ENCODE measurements at regions not wholly inside any gene's neighbourhood (a gene's known extent, or its start where the extent isn't known, plus 50 kb on each side); places are given as distances from the start of the nearest gene placed in this dataset.

DNA sequence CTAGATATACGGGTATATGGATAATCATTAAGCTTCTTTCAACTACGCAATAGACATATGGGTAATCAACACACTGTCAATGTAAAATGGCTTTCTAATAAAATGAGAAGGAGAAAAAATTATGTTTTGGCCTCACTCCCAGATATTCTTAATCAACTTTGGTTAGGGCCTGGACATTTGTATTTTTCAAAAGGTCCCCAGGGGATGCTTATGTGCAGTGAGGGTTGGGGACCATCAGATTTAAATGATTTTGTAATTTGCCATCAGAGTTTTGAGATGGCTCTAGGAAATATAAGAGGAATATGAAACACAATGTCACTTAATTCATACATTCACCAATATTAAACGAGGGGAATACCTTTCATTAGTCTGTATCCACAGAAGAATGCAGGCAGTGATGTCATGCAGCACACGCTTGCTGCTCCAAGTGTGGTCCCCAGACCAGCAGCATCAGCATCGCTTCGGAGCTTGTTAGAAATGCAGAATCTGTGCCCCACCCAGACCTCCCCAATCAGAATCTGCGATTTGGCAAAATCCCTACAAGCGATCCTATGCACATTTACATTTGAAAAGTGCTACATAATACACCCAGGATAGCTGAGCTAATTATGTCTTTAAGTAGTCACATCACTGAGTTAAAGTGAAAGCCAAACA lies 75.1 kb downstream of the INHBA start:
- no peak overlapping the region for H2AK5ac ChIP-seq (ENCODE audit: insufficient read length, low read length)
- Mint-ChIP-seq H3K27me3 (ENCODE audit: low read depth) (no peaks in the 10 kb centered on the region), H3K4me1 (peaks cover 64 to 65% of the 10 kb centered on the region in 2 experiments), H3K27ac (no peak overlapping the region; a peak in 2 of 7 replicates), H3K4me3 (no peak overlapping the region; a peak in 1 of 5 replicates), H3K9me3 (peaks cover 0 to 2% of the 10 kb centered on the region in 2 experiments; a peak in 4 of 5 replicates), H3K36me3 (ENCODE audit: insufficient read depth in 1 of 3, low read depth in 3 of 3) (peaks cover 0 to 4% (median 3%) of the 10 kb centered on the region in 3 experiments; a peak in 3 of 7 replicates)
- no peaks in the 10 kb centered on the region for H3K23me2 ChIP-seq (ENCODE audit: insufficient read length, low read depth, low read length, poor library complexity, severe bottlenecking)
- no peak overlapping the region for H2AFZ ChIP-seq (ENCODE audit: low read length)
- H3K14ac ChIP-seq (ENCODE audit: insufficient read depth, low read length): no peak overlapping the region
- H3K56ac ChIP-seq (ENCODE audit: insufficient read length, low read depth, low read length): no peak overlapping the region
- no peak overlapping the region for H2BK5ac ChIP-seq (ENCODE audit: insufficient read length, low read length)
- peaks cover 10% of the 10 kb centered on the region; the same call in 1 of the 2 replicates for H3K4me1 ChIP-seq (ENCODE audit: insufficient read depth, low read length)
- no peak for DNase-seq
- no peaks in the 10 kb centered on the region for H3K79me2 ChIP-seq (ENCODE audit: insufficient read depth, low read length)
- no peak overlapping the region for H4K8ac ChIP-seq (replicated peaks; ENCODE audit: insufficient read length, low read depth, low read length)
- H4K91ac ChIP-seq (ENCODE audit: insufficient read length, low read depth, low read length): no peak overlapping the region
- H2BK20ac ChIP-seq (ENCODE audit: low read depth, low read length, poor library complexity, severe bottlenecking): no peak overlapping the region
- H3K18ac ChIP-seq (ENCODE audit: insufficient read length, low read depth, low read length): no peak overlapping the region
- no peak overlapping the region for H2BK12ac ChIP-seq (ENCODE audit: insufficient read length, low read depth, low read length)
- TF ChIP-seq, protein P1, sequence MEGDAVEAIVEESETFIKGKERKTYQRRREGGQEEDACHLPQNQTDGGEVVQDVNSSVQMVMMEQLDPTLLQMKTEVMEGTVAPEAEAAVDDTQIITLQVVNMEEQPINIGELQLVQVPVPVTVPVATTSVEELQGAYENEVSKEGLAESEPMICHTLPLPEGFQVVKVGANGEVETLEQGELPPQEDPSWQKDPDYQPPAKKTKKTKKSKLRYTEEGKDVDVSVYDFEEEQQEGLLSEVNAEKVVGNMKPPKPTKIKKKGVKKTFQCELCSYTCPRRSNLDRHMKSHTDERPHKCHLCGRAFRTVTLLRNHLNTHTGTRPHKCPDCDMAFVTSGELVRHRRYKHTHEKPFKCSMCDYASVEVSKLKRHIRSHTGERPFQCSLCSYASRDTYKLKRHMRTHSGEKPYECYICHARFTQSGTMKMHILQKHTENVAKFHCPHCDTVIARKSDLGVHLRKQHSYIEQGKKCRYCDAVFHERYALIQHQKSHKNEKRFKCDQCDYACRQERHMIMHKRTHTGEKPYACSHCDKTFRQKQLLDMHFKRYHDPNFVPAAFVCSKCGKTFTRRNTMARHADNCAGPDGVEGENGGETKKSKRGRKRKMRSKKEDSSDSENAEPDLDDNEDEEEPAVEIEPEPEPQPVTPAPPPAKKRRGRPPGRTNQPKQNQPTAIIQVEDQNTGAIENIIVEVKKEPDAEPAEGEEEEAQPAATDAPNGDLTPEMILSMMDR (conservative IDR thresholded peaks at IDR 0.05): no peak
- no peak overlapping the region for H2BK15ac ChIP-seq (ENCODE audit: low read depth, low read length)
- H3K4ac ChIP-seq (ENCODE audit: low read depth, low read length): no peak overlapping the region
- no peak overlapping the region for H3K23ac ChIP-seq (ENCODE audit: insufficient read length, low read depth, low read length)
- no peak overlapping the region for H3K27ac ChIP-seq (ENCODE audit: insufficient read length, low read depth, low read length)
- no peak overlapping the region for H3T11ph ChIP-seq (ENCODE audit: low read length)
- H4K20me1 ChIP-seq (ENCODE audit: control insufficient read depth, insufficient read depth, insufficient read length): no peaks in the 10 kb centered on the region
- no peaks in the 10 kb centered on the region for H3K79me1 ChIP-seq (ENCODE audit: insufficient read depth, low read depth, low read length, poor library complexity, severe bottlenecking)
- no peak overlapping the region for H3K9ac ChIP-seq (ENCODE audit: extremely low read depth, insufficient read length, low read length)
- H3K27me3 ChIP-seq (ENCODE audit: insufficient read depth, low read length): no peaks in the 10 kb centered on the region
- no peaks in the 10 kb centered on the region for H3K9me3 ChIP-seq (ENCODE audit: control insufficient read depth, low read depth, low read length)
- no CpG with 5 or more reads among the region's 8 CpGs for WGBS (ENCODE audit: extremely low coverage, insufficient read length, low lambda C conversion rate)
- no peak overlapping the region for H2BK120ac ChIP-seq (ENCODE audit: low read depth, low read length, poor library complexity, severe bottlenecking)
- H4K5ac ChIP-seq (ENCODE audit: insufficient read length, low read depth, low read length): no peak overlapping the region
- H3K4me2 ChIP-seq (ENCODE audit: insufficient read depth, insufficient read length, low read length): no peak overlapping the region

Data from H9 (cell line).